Breast epithelium (tissue), 3 donors: ENCODE measurements at regions not wholly inside any gene's neighbourhood (a gene's known extent, or its start where the extent isn't known, plus 50 kb on each side); places are given as distances from the start of the nearest gene placed in this dataset.

Experiments
- POLR2A ChIP-seq: fragments of 450-650 bp; IDR thresholded peaks from one replicate; pipeline ENCODE4 v1.6.1; 2016; ENCODE audit warnings: antibody characterized with exemption, mild to moderate bottlenecking, moderate library complexity
- POLR2AphosphoS5 ChIP-seq, 3 donors: sonication (generic); formaldehyde crosslinking; IDR thresholded peaks; one replicate each; pipeline ENCODE4 v1.6.1; 2017; ENCODE audit warnings: antibody characterized with exemption in 3 of 3
- TF ChIP-seq, protein P1 (sequence below), 3 donors: fragments of 450-650 bp; IDR thresholded peaks; one replicate each; pipeline ENCODE4 v1.5.1; 2016 to 2017; ENCODE audit warnings: antibody characterized with exemption in 3 of 3, mild to moderate bottlenecking in 3 of 3, moderate library complexity in 3 of 3

DNA sequence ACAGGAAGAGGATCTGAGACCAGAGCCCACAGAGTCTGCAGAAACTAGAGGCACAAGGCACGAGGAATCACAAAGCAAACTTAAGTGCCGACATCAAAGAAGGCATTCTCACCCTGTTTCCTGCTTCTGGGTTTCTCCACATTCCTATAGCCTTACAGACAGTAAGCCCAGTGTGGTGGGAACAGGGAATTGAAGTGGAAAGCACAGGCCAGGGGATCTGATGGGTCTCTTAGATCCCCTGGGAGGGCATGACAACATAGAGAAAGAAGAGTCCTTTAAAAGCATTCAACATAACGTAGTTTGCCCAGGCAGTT is 75.6 kb upstream of the FRMD6 start:
- TF ChIP-seq, protein P1, sequence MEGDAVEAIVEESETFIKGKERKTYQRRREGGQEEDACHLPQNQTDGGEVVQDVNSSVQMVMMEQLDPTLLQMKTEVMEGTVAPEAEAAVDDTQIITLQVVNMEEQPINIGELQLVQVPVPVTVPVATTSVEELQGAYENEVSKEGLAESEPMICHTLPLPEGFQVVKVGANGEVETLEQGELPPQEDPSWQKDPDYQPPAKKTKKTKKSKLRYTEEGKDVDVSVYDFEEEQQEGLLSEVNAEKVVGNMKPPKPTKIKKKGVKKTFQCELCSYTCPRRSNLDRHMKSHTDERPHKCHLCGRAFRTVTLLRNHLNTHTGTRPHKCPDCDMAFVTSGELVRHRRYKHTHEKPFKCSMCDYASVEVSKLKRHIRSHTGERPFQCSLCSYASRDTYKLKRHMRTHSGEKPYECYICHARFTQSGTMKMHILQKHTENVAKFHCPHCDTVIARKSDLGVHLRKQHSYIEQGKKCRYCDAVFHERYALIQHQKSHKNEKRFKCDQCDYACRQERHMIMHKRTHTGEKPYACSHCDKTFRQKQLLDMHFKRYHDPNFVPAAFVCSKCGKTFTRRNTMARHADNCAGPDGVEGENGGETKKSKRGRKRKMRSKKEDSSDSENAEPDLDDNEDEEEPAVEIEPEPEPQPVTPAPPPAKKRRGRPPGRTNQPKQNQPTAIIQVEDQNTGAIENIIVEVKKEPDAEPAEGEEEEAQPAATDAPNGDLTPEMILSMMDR (IDR thresholded peaks at IDR 0.05): no peak
- TF ChIP-seq POLR2AphosphoS5 (IDR thresholded peaks at IDR 0.05) (no peak), POLR2A (no peak)
